NCI-H1694 (cell line): ENCODE measurements at regions not wholly inside any gene's neighbourhood (a gene's known extent, or its start where the extent isn't known, plus 50 kb on each side); places are given as distances from the start of the nearest gene placed in this dataset.
"Not testable (repeated sequence)": the region's sequence is repeated elsewhere in the genome, so short reads cannot be mapped to it uniquely, and the experiment has no call there.

Experiments used
- DNase-seq: peaks from one replicate; lab custom pipeline; 2025; lab: John Stamatoyannopoulos, UW

DNA sequence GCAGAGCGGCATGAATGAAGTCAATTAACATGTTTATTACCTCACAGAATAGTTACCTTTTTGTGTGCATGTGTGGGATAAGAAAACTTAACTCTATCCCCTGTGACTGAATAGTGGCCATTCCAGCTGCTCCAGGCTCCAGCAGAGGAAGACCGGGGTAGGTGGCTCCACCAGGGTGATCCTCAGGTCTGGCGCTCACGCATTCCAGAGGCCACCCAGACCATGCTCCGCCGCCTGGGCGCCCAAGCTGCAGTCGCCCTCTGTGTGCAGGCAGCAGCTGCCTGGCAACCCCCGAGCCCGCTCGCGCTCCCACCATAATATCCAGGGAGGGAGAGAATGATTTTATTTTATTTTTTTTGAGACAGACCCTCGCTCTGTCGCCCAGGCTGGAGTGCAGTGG is 1474.5 kb upstream of the TPTE start:
- not testable (repeated sequence) for DNase-seq

DNA sequence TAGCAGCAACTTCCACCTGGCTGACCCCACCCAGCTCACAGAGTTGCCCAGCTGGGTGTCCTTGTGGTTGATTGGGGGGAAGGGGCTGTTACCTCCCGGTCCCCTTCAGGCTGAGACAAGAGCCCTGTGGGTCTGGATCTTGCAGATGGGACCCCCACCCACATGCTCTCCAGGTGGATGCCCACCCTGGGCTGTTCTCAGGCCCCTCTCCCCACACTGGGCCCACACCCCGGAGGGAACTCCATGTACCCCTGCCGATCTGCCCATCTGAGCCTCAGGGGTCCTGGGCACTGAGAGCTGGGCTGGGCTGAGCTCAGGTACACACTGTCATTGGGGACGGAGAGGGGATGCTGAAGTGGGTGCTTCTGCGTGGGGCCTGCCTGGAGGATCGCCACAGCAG is 1453.9 kb upstream of the TPTE start:
- not testable (repeated sequence) for DNase-seq

DNA sequence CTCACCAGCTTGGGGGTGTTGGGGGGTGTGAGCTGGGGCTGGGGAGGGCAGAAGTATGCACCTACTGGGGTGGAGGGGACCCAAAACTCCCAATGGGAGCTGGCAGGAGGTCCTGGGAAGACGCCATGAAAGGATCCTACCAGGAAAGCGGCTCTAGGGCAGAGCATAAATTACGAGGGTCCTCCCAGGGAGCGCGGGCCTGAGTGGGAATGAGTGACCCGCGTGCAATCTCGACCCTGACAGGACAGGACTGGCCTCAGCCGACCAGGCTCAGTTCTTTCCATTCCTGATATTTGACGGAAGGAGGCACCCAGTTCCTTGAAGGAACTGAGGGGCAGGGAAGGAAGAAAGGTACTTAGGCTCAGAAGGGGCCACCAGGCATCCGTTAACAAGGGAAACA is 1452.8 kb upstream of the TPTE start:
- DNase-seq: not testable (repeated sequence)

GRCh38 chr21:9070703-9071102 is 1450.7 kb upstream of the TPTE start:
- DNase-seq: not testable (repeated sequence)

- DNase-seq: not testable (repeated sequence)
Observed at GRCh38 chr21:9073010-9073409, 1448.4 kb upstream of the TPTE start.

- DNase-seq: not testable (repeated sequence)
Observed at GRCh38 chr21:9074772-9075171, 1446.6 kb upstream of the TPTE start.

DNA sequence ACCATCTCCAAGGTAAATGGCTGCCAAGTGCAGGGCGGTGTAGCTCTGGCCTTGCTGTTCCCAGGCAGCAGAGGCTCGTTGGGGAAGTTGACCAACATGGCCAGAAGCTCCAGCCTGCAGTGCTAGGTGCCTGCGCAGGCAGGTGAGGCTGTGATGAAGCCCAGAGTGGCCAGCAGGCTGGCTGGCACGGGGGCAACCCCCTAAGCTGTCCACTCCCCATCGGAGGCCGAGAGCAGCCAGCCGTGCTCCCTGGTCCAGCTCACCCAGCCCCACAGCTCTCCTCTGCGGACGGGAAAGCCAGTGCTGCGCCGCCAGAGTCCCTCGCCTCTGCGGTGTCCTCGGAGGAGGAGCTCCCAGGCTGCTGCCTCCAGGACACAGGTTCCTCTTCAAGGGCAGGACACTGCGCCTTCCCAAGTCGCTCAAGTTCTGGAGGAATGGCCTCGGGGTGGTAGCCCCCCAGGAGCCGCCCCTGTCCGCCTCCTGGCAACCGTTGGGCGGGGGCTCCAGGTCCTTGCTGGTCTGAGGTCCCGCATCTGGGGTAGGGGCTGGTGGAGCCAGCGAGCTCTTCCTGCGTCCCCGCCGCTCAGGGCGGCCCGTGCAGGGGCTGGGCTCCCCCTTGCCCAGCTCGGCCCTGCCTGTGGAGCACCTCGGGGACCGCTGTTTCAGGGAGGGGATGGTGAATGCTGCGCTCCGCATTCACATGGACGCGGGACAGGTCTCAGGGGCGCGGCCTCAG is 1438.1 kb upstream of the TPTE start:
- not testable (repeated sequence) for DNase-seq

- not testable (repeated sequence) for DNase-seq
Observed at GRCh38 chr21:9086299-9086698, 1435.1 kb upstream of the TPTE start.

- DNase-seq: not testable (repeated sequence)
Observed at GRCh38 chr21:9087816-9088215, 1433.6 kb upstream of the TPTE start.

DNA sequence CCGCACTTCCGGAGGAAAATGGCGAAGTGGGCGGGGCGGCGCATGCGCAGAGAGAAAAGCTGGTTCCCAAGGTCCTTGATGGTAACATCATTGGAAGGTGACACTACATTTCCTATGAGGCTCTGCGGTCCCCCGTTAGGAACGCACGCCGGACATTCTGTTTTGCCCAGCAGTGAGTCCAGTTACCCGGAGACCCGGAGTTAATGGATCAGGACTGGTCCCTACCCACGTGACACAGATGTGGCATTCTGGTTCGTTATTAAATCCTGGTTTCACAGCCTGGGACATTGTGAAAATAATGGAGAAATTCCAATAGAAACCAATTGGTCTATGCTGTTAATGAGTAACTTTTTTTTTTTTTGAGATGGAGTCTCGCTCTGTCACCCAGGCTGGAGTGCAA is 1391.6 kb upstream of the TPTE start:
- not testable (repeated sequence) for DNase-seq

GRCh38 chr21:9130817-9131216 is 1390.6 kb upstream of the TPTE start:
- not testable (repeated sequence) for DNase-seq
